ENCODE measurements at regions not wholly inside any gene's neighbourhood (a gene's known extent, or its start where the extent isn't known, plus 50 kb on each side); places are given as distances from the start of the nearest gene placed in this dataset.

- DNase-seq = no peak
Measured at GRCh38 chr13:107906131-107906530, 309.2 kb downstream of the LIG4 start.

DNA sequence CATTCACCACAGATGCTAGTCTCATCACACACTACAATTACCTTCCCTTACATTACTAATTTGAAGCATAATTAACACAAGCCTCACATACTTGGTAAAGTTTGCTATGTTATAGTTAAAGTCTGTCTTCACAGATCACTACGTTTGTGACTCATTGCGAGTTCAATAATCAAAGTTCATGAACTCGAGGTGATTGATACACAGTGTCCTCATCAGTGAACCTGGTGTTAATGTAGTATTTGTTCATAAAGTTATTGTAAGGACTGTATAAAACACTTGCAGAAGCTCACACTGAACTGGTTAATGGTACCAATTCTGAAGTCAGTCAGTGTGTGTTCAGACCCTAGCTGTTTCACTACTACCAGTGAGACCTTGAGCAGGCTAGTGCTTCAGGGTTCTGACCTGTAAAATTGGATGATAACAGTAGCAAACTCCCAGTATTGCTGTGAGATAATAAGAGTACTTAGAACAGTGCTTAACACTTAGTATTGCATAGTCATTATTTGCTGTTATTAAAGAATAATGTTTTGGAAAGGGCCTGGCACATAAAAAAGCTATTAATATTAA is 313.3 kb downstream of the LIG4 start:
- DNase-seq = no peak

- DNase-seq = no peak
Measured at GRCh38 chr13:107901230-107901629, 314.1 kb downstream of the LIG4 start.

GRCh38 chr13:107900775-107901174 is 314.6 kb downstream of the LIG4 start:
- no peak for DNase-seq

GRCh38 chr13:107886118-107886517 is 329.2 kb downstream of the LIG4 start:
- DNase-seq = no peak

- no peak for DNase-seq
Measured at GRCh38 chr13:107884564-107884963, 330.8 kb downstream of the LIG4 start.

- no peak for DNase-seq
Measured at GRCh38 chr13:107883561-107884175, 331.7 kb downstream of the LIG4 start.

- DNase-seq = no peak
Measured at GRCh38 chr13:107882708-107883560, 332.4 kb downstream of the LIG4 start.

DNA sequence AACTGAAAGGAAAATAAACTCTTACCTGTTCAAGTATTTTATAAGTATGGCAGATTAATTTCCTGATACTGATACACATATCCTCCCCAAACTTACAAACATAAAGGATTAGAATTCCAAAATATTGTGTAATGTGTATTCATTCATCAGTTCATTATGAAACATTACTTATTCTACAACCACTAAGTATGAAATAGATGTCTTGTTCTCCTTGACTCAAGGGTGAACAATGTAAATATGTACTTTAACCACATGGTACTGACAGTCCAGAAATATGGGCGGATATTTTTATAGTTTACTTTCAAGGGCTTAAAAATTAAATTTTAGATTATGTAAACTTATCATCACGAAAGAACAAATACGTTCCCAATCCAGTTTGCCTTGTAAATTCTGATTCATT is 334.0 kb downstream of the LIG4 start:
- no peak for DNase-seq

GRCh38 chr13:107874456-107874855 is 340.9 kb downstream of the LIG4 start:
- no peak for DNase-seq

- no peak for DNase-seq
Measured at GRCh38 chr13:107873926-107874325, 341.4 kb downstream of the LIG4 start.

DNA sequence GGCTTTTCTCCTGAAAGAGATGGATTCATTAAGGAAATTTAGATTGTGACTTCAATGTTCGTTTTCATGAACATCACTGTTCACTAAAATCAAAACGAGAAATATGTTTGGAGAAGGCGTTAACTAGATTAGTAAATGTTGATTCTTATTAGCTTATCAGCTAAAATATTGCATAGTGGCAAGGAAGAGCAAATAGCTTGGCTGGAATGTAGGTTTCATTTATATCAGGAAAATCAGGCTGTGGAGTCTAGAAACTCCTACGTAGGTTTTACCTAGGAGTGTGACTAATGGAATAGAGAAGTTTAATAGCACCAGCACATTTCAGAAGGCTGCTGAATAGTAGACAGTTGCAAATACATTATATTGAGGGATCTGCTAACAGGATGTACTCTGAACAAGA is 344.9 kb downstream of the LIG4 start:
- no peak for DNase-seq

GRCh38 chr13:107867701-107868661 is 347.4 kb downstream of the LIG4 start:
- DNase-seq = no peak

DNA sequence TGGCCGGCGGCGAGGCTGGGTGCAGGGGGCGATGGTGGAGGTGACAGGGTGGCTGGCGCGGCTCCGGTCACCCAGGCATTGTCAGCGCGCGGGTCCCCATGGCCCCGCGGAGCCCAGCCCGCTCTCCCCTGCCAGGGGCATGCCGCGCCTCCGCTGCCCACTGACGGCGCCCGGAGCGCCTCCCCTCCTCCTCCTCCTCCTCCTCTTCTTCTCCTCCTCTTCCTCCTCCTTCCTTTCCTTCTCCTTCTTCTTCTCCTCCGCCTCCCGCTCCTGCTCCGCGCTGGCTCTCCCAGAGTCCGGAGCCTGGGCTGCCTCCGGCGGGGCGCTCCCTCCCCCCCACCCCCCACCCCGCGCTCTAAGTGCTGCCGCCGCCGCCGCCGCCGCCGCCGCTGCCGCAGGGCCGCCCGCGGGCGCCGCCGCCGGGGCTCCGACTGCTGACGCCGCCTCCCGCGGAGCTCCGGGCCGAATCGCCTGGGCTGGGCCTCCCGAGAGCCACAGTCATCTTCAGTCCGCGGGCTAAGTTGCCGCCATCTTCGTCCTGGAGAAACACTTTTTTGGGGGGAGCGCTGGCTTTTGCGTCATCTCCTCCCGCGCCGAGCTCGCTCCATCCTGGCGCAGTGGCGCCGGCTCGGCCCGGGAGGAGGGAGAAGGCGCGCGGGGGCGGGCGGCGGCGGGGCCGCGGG is 348.3 kb downstream of the LIG4 start:
- DNase-seq = no peak

- DNase-seq = no peak
Measured at GRCh38 chr13:107866032-107866940, 349.1 kb downstream of the LIG4 start.

DNA sequence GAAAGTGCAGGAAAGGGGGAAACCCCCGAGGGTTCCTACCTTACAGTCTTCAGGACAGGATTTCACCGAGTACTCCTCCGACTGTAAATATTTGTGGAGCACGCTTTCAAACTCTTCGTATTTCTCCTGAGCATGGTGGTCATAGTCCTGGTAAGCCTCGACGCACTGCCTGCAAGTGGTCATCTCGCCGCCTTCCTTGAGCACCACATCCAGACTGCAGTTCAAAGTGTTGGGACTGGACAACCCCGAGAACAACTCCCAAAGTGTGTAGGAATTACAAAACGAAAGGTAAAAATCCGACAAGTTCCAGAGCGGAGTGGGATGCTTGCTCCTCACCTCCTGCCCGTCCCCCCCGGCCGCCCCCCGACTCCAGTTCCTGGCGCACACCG is 349.7 kb downstream of the LIG4 start:
- no peak for DNase-seq

DNA sequence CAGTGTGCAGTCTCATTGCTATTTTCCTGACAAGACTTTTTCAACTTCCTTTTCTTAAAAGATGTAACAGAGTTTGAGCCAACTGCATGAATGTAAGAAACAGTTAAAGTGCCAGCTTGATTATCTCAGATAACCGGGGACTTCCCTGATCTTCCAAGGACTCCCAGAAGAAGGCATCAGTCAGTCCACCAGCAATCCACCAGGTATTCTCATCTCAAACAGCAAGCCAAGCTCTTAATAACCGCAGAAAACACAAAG is 350.1 kb downstream of the LIG4 start:
- no peak for DNase-seq

DNA sequence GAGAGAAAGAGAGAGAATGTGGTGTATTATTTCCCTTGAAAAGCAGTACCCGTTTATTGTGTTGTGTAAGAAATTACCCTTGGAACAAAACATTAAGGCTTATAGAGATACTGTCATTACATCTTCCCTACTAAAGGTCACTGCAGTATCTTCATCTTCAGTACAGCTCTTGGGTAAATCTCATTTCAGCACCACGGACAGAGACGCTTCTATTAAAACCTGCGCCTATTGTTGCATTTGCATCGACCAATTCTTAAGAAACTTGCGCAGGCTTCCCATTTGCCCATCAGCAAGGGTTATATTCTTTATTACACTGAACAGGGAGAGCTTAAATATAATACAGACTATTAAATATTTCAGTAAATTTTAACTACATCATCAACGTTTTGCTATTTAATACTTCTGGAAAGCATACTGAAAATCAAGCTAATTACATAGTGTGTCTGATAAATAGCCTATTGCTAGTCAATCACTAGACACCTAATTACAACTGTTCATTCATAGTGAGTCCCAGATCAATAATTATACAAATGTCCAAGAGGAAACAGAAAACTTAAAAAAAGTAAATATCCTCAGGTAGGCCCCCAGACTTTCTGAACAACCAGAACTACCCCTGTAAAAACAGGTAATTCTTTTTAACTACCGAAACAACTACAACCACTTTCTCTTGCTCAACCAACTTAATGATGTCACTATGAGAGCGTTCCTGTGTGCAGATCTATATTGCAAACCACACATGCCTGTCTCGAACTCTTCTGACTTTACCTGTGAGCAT is 350.6 kb downstream of the LIG4 start:
- DNase-seq = peak in 2 of 3 donors; percentile 11 to 37

- no peak for DNase-seq
Measured at GRCh38 chr13:107860284-107860683, 355.1 kb downstream of the LIG4 start.

DNA sequence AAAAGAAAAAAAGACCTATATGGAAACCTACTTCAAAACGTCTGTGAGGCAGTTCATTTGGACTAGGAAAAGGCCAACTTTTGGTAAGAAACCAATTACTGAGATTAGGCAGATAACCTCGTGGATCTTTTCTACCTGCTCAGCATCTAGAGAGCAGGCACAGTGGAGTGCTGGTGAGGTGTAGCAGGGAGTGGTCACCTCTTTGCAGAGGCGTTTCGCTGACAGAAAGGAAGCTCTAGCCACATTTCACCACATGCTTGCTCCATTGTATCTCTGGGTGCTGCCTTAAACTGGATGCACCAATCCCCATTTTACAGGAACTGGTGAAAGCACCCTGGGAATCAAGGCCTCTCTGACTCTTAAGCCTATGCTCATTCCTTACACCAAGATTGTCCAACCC is 360.5 kb downstream of the LIG4 start:
- no peak for DNase-seq

DNA sequence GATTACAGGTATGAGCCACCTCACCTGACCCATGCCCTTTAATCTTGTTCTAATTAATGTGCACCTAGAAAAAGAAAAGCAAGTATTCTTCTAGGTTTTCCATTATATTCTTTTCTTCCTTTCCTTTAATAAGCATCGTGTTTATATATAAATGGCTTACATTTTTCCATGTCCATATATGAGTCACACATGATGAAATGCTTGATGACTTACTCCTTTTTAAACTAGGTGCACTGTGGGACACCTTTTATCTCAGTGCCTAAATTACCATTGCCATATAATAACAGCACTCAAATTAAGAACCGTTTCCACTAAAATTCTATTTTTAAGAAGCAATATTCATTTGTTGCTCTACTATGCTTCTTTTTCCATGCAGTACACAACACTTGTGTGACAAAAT is 363.3 kb downstream of the LIG4 start:
- DNase-seq = no peak

All from suppressor macrophage treated with lipopolysaccharide for 1 hour (primary cell).